Neuronal stem cell (in vitro differentiated cells): ENCODE measurements at regions not wholly inside any gene's neighbourhood (a gene's known extent, or its start where the extent isn't known, plus 50 kb on each side); places are given as distances from the start of the nearest gene placed in this dataset.
A peak's percentile ranks its signal among the peaks of the same experiment; 100 is the strongest.

Experiments used
- DNase-seq: peaks from one replicate; pipeline ENCODE4 v3.0.0-alpha.2; 2013; ENCODE audit warnings: low spot score
- H2AFZ ChIP-seq: one replicate; pipeline ENCODE4 v1.6.1; 2013; ENCODE audit warnings: mild to moderate bottlenecking, low read length, inconsistent platforms
- H2AK5ac ChIP-seq: 2 replicates; pipeline ENCODE4 v1.6.1; 2013; ENCODE audit warnings: low read depth, mild to moderate bottlenecking, inconsistent platforms, low read length, moderate library complexity, mixed read lengths
- H2BK120ac ChIP-seq: 2 replicates; pipeline ENCODE4 v1.6.1; 2013; ENCODE audit warnings: low read depth, mild to moderate bottlenecking, inconsistent platforms, low read length, moderate library complexity, mixed read lengths
- H2BK12ac ChIP-seq: one replicate; pipeline ENCODE4 v1.6.1; 2013; ENCODE audit warnings: low read length, inconsistent platforms
- H2BK15ac ChIP-seq: 2 replicates; pipeline ENCODE4 v1.6.1; 2013; ENCODE audit warnings: mild to moderate bottlenecking, low read length, inconsistent platforms, mixed read lengths
- H2BK5ac ChIP-seq: one replicate; pipeline ENCODE4 v1.6.1; 2013; ENCODE audit warnings: inconsistent platforms, mild to moderate bottlenecking, low read length, moderate library complexity
- H3K14ac ChIP-seq: one replicate; pipeline ENCODE4 v1.6.1; 2013; ENCODE audit warnings: low read length, inconsistent platforms
- H3K18ac ChIP-seq: 2 replicates; pipeline ENCODE4 v1.6.1; 2013; ENCODE audit warnings: low read length, inconsistent platforms
- H3K23ac ChIP-seq: 2 replicates; pipeline ENCODE4 v1.6.1; 2013; ENCODE audit warnings: low read depth, mild to moderate bottlenecking, mixed read lengths, low read length, inconsistent platforms; ENCODE audit not compliant: poor library complexity
- H3K27ac ChIP-seq: replicated peaks from 3 replicates; pipeline ENCODE4 v1.5.1; 2013; ENCODE audit warnings: low read length, inconsistent platforms
- H3K27me3 ChIP-seq, 3 experiments: 2 replicates each; pipeline ENCODE4 v1.6.1; 2013; ENCODE audit warnings: low read length in 3 of 3, mild to moderate bottlenecking in 2 of 3, inconsistent platforms in 1 of 3, low read depth in 1 of 3, mixed read lengths in 1 of 3, moderate library complexity in 1 of 3; ENCODE audit not compliant: control insufficient read depth in 3 of 3, insufficient read depth in 3 of 3
- H3K36me3 ChIP-seq, 2 donors: replicated peaks in 1 of 2; 2 replicates each; pipeline ENCODE4 v1.6.1; 2013; ENCODE audit warnings: low read length in 2 of 2; ENCODE audit not compliant: control insufficient read depth in 2 of 2, insufficient read depth in 2 of 2
- H3K4ac ChIP-seq: 2 replicates; pipeline ENCODE4 v1.6.1; 2013; ENCODE audit warnings: inconsistent platforms, mild to moderate bottlenecking, low read length, moderate library complexity
- H3K4me1 ChIP-seq, 2 donors: 1 replicate in 1 of 2; 2 replicates in 1 of 2; pipeline ENCODE4 v1.6.1; 2013; ENCODE audit warnings: low read length in 2 of 2, low read depth in 1 of 2; ENCODE audit not compliant: control insufficient read depth in 2 of 2, insufficient read depth in 1 of 2
- H3K4me2 ChIP-seq: one replicate; pipeline ENCODE4 v1.6.1; 2013; ENCODE audit warnings: mild to moderate bottlenecking, low read length, inconsistent platforms; ENCODE audit not compliant: insufficient read depth, poor library complexity, severe bottlenecking
- H3K4me3 ChIP-seq, 2 donors: 2 replicates each; pipeline ENCODE4 v1.5.1; 2013; ENCODE audit warnings: low read length in 2 of 2, mild to moderate bottlenecking in 2 of 2, inconsistent platforms in 1 of 2, moderate library complexity in 1 of 2
- H3K79me1 ChIP-seq: one replicate; pipeline ENCODE4 v1.6.1; 2013; ENCODE audit warnings: low read depth, mild to moderate bottlenecking, inconsistent platforms, low read length, moderate library complexity
- H3K9ac ChIP-seq: one replicate; pipeline ENCODE4 v1.6.1; 2013; ENCODE audit warnings: mild to moderate bottlenecking, low read depth, low read length, inconsistent platforms; ENCODE audit not compliant: poor library complexity
- H3K9me3 ChIP-seq, 2 donors: replicated peaks in 1 of 2; 2 replicates each; pipeline versions ENCODE3 to v1.6.1; 2013; ENCODE audit warnings: low read length in 2 of 2, mild to moderate bottlenecking in 2 of 2, inconsistent platforms in 1 of 2, low read depth in 1 of 2, mixed read lengths in 1 of 2, moderate library complexity in 1 of 2; ENCODE audit not compliant: control insufficient read depth in 2 of 2, insufficient read depth in 1 of 2
- H4K8ac ChIP-seq: one replicate; pipeline ENCODE4 v1.6.1; 2013; ENCODE audit warnings: low read depth, mild to moderate bottlenecking, inconsistent platforms, low read length, moderate library complexity
- H4K91ac ChIP-seq: one replicate; pipeline ENCODE4 v1.6.1; 2013; ENCODE audit warnings: low read length, low read depth, mild to moderate bottlenecking, inconsistent platforms; ENCODE audit not compliant: poor library complexity
- WGBS, 2 donors: extraction: QIAGEN DNeasy Blood & Tissue Kit; methylation state at CpG; one replicate each; pipeline ENCODE4 v1.1.7; 2013; ENCODE audit warnings: missing lambda C conversion rate in 2 of 2, mixed read lengths in 1 of 2; ENCODE audit not compliant: insufficient read length in 2 of 2, insufficient replicate concordance in 1 of 2; ENCODE audit errors: extremely low coverage in 2 of 2; 5-methylcytosine and 5-hydroxymethylcytosine counted together

DNA sequence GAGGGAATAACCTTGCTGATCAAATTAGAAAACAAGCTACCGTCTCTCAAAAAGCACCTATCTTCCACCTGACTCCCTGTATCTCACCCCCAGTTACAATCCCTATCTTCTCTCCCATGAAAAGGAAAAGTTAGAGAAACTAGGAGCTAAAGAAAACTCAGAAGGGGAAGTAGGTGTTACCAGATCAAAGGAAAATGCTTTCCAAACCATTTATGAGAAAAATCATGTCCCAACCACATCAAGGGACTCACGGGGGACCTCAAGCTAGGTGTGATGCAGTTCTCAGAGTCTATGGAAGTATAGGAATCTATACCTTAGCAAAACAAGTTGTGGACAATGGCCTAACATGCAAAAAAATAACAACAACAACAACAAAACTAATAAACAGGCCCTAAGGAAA is 135.5 kb upstream of the RMP24 start:
- Histone ChIP-seq H2BK15ac (no peak overlapping the region), H2AK5ac (no peak overlapping the region), H3K23ac (no peak overlapping the region), H4K8ac (no peak overlapping the region), H3K4me1 (no peaks in the 10 kb centered on the region), H3K4me2 (no peak overlapping the region), H3K14ac (no peak overlapping the region), H2BK12ac (no peak overlapping the region), H3K4ac (no peak overlapping the region), H2AFZ (no peak overlapping the region), H4K91ac (no peak overlapping the region), H3K79me1 (no peaks in the 10 kb centered on the region), H3K9me3 (peaks cover 0 to 4% of the 10 kb centered on the region in 2 donors), H3K27me3 (peaks cover 0 to 6% (median 0%) of the 10 kb centered on the region in 3 experiments), H3K4me3 (no peak overlapping the region), H2BK120ac (no peak overlapping the region), H2BK5ac (no peak overlapping the region), H3K27ac (no peak overlapping the region), H3K9ac (no peak overlapping the region), H3K36me3 (no peaks in the 10 kb centered on the region), H3K18ac (no peak overlapping the region)
- no peak for DNase-seq
- no CpG with 5 or more reads among the region's 2 CpGs for WGBS, 2 donors

DNA sequence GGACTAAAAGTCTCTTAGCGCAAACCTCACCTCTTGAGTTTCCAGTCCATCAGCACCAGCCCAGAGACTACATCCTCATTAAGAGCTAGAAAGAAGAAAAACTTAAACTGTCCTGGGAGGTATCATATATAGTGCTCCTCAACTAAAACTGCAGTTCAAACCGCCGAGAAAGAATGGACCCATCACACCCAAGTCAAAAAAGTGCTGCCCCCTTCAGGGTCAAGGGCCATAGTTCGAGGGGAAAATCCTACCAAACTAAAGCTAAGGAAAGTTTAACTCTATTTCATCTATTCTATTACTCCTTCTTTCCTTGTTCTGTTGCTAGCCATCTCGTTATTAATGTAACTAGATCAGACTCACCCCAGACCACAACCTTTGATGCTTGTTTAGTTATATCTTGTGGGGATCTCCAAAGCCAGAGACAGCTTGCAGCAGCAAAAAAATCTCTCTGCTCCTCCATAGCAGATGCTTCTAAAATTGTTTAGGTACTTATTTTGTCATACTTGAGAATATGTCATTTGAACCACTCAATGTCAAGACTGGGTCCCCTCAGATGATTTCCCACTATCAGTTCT is 134.5 kb upstream of the RMP24 start:
- peaks cover 0 to 6% (median 0%) of the 10 kb centered on the region in 3 experiments for H3K27me3 ChIP-seq
- no peaks in the 10 kb centered on the region for H3K79me1 ChIP-seq
- no peak overlapping the region for H2BK120ac ChIP-seq
- no peaks in the 10 kb centered on the region for H3K4me1 ChIP-seq
- H4K91ac ChIP-seq, result no peak overlapping the region
- H3K9me3 ChIP-seq, result no peaks in the 10 kb centered on the region
- H3K36me3 ChIP-seq, result no peaks in the 10 kb centered on the region
- no peak overlapping the region for H3K27ac ChIP-seq
- H3K4me2 ChIP-seq, result no peak overlapping the region
- H3K18ac ChIP-seq, result no peak overlapping the region
- no peak overlapping the region for H2AFZ ChIP-seq
- no peak overlapping the region for H2BK12ac ChIP-seq
- DNase-seq, result no peak
- no peak overlapping the region for H2AK5ac ChIP-seq
- no peak overlapping the region for H3K9ac ChIP-seq
- no peak overlapping the region for H3K4me3 ChIP-seq
- H3K23ac ChIP-seq, result no peak overlapping the region
- H2BK5ac ChIP-seq, result no peak overlapping the region
- H2BK15ac ChIP-seq, result no peak overlapping the region
- H3K4ac ChIP-seq, result no peak overlapping the region
- no peak overlapping the region for H4K8ac ChIP-seq
- no peak overlapping the region for H3K14ac ChIP-seq
- WGBS, 2 donors, result no CpG with 5 or more reads among the region's 5 CpGs

- H3K9ac ChIP-seq, result no peak overlapping the region
- H3K79me1 ChIP-seq, result no peaks in the 10 kb centered on the region
- no peak overlapping the region for H2BK12ac ChIP-seq
- H3K4me2 ChIP-seq, result no peak overlapping the region
- no peak for DNase-seq
- H3K4me1 ChIP-seq, result no peaks in the 10 kb centered on the region
- H2BK120ac ChIP-seq, result no peak overlapping the region
- no peak overlapping the region for H3K4ac ChIP-seq
- no peak overlapping the region for H3K4me3 ChIP-seq
- peaks cover 0 to 3% (median 0%) of the 10 kb centered on the region in 3 experiments for H3K27me3 ChIP-seq
- no CpG with 5 or more reads among the region's 2 CpGs for WGBS, 2 donors
- H3K18ac ChIP-seq, result peak overlapping the region; percentile 27
- no peaks in the 10 kb centered on the region for H3K9me3 ChIP-seq
- no peak overlapping the region for H3K27ac ChIP-seq
- no peak overlapping the region for H4K91ac ChIP-seq
- no peak overlapping the region for H3K14ac ChIP-seq
- no peak overlapping the region for H2BK15ac ChIP-seq
- H2BK5ac ChIP-seq, result no peak overlapping the region
- no peak overlapping the region for H3K23ac ChIP-seq
- H2AK5ac ChIP-seq, result no peak overlapping the region
- no peaks in the 10 kb centered on the region for H3K36me3 ChIP-seq
- no peak overlapping the region for H4K8ac ChIP-seq
- H2AFZ ChIP-seq, result no peak overlapping the region
These were observed 131.2 kb upstream of the RMP24 start for GRCh38 chr18:35841283-35841682.

DNA sequence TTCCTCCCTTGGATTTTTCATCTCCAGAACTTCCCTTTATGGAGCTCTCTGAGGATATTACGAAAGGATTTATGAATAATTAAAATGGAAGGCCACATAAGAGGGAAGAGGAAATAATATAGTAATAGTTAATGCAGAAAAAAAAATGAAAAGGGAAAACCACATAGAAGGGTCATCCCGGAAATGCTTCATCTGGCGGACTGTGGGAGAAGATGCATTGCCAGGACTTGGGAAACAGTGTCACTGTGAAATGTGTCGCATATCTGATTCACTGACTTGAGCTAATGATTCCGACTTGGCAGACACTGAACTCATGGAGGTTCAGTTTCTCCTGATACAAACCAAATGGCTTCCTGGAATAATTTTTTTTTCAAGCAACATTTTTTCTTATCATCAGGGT is 129.9 kb upstream of the RMP24 start:
- no peak overlapping the region for H2BK12ac ChIP-seq
- H3K4me3 ChIP-seq, result no peak overlapping the region
- no peak overlapping the region for H3K9ac ChIP-seq
- H3K23ac ChIP-seq, result no peak overlapping the region
- H3K4me1 ChIP-seq, result no peaks in the 10 kb centered on the region
- no peak overlapping the region for H2BK15ac ChIP-seq
- H4K8ac ChIP-seq, result no peak overlapping the region
- H3K36me3 ChIP-seq, result no peaks in the 10 kb centered on the region
- no CpG with 5 or more reads among the region's 5 CpGs for WGBS, 2 donors
- H3K4me2 ChIP-seq, result no peak overlapping the region
- H3K27me3 ChIP-seq, result peaks cover 0 to 3% (median 0%) of the 10 kb centered on the region in 3 experiments
- H2BK120ac ChIP-seq, result no peak overlapping the region
- H2BK5ac ChIP-seq, result no peak overlapping the region
- H3K27ac ChIP-seq, result no peak overlapping the region
- no peak overlapping the region for H3K4ac ChIP-seq
- no peaks in the 10 kb centered on the region for H3K9me3 ChIP-seq
- H2AK5ac ChIP-seq, result no peak overlapping the region
- DNase-seq, result no peak
- no peak overlapping the region for H2AFZ ChIP-seq
- H3K79me1 ChIP-seq, result no peaks in the 10 kb centered on the region
- no peak overlapping the region for H3K18ac ChIP-seq
- H4K91ac ChIP-seq, result no peak overlapping the region
- no peak overlapping the region for H3K14ac ChIP-seq
